ENCODE measurements at regions not wholly inside any gene's neighbourhood (a gene's known extent, or its start where the extent isn't known, plus 50 kb on each side); places are given as distances from the start of the nearest gene placed in this dataset.

- peaks cover 0 to 70% (median 0%) of the 10 kb centered on the region in 7 donors for H3K27me3 ChIP-seq (replicated peaks in 1 of 7)
These were observed 863.3 kb downstream of the TBC1D22A start for GRCh38 chr22:47625531-47626427.

DNA sequence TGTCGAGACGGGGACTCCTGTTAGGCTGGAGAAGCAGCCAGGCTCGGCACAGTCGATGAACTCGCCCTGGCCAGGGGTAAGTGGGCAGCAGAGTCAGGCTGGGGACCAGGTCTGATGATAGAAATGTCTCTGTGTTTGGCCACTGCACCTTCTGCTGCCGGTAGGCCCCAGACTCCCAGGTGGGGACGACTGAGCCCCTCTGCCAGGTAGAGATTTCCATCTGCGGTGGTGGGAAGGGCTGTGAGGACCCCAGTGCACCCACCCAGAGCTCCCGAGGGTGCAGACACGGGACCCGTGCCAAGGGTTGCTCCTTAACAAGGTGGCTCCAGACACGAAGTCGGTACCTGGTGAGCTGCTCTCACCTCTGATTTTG, 862.5 kb downstream of the TBC1D22A start:
- intact Hi-C loops (cut with DNase I; ENCODE audit: low total_unique reads) = no loop called here
- H3K4me1 ChIP-seq = no peaks in the 10 kb centered on the region
- WGBS, 5 donors = 77 to 89% (median 79%) methylated on average over 10 to 13 of the region's 13 CpGs
- DNase-seq = no peak
- TF ChIP-seq POLR2AphosphoS5 (IDR thresholded peaks at IDR 0.05) (no peak), POLR2A (IDR thresholded peaks at IDR 0.05) (no peak)
- no peaks in the 10 kb centered on the region for H3K9me3 ChIP-seq
- no peaks in the 10 kb centered on the region for H3K36me3 ChIP-seq
- no peak overlapping the region for H3K27ac ChIP-seq
- peaks cover 0 to 74% (median 0%) of the 10 kb centered on the region in 7 donors for H3K27me3 ChIP-seq (replicated peaks in 1 of 7)
- H3K4me3 ChIP-seq = no peak overlapping the region

More at GRCh38 chr22:47625531-47626427, 863.3 kb downstream of the TBC1D22A start:
- H3K9me3 ChIP-seq = no peaks in the 10 kb centered on the region
- no peaks in the 10 kb centered on the region for H3K4me1 ChIP-seq
- TF ChIP-seq POLR2A (IDR thresholded peaks at IDR 0.05) (no peak), CTCF (IDR thresholded peaks at IDR 0.05 in 8 of 11, conservative IDR thresholded peaks at IDR 0.05 in 3 of 11) (no peak), POLR2AphosphoS5 (IDR thresholded peaks at IDR 0.05) (no peak)
- intact Hi-C loops (cut with DNase I; ENCODE audit: low total_unique reads) = no loop called here
- 78 to 87% (median 83%) methylated on average over 29 to 30 of the region's 30 CpGs for WGBS, 5 donors
- H3K4me3 ChIP-seq = no peak overlapping the region
- no peak for DNase-seq
- H3K27ac ChIP-seq = no peak overlapping the region
- H3K36me3 ChIP-seq = no peaks in the 10 kb centered on the region

- DNase-seq = no peak
- Histone ChIP-seq H3K27me3 (replicated peaks in 1 of 7) (peaks cover 0 to 72% (median 0%) of the 10 kb centered on the region in 7 donors), H3K36me3 (no peaks in the 10 kb centered on the region), H3K4me1 (no peaks in the 10 kb centered on the region), H3K27ac (no peak overlapping the region), H3K9me3 (no peaks in the 10 kb centered on the region), H3K4me3 (no peak overlapping the region)
- TF ChIP-seq POLR2A (IDR thresholded peaks at IDR 0.05) (no peak), POLR2AphosphoS5 (IDR thresholded peaks at IDR 0.05) (no peak), CTCF (IDR thresholded peaks at IDR 0.05 in 8 of 11, conservative IDR thresholded peaks at IDR 0.05 in 3 of 11) (no peak)
- WGBS, 5 donors = 83 to 91% (median 86%) methylated on average over 15 to 22 of the region's 22 CpGs
- intact Hi-C loops (cut with DNase I; ENCODE audit: low total_unique reads) = no loop called here
These were observed 862.0 kb downstream of the TBC1D22A start for GRCh38 chr22:47624252-47625012.

DNA sequence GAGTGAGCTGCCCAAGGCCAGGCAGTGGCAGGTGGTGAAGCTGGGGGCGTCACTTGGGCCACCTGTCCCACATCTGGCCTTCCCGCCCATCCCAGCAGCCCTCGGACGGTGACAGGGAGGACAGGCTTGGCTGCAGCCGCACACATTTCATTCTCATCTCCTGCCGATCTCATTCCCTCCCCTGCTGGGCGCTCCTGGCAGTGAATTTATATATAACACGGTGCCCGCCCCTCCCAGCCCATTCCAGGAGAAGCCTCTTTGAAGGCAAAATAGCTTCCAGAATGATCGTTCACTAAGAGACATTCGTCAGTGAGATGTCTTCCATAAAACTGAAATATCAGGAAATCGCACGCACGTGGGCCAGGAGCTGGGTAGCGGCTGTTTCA, 861.3 kb downstream of the TBC1D22A start:
- WGBS, 5 donors = 78 to 86% (median 80%) methylated on average over 15 of the region's 15 CpGs
- DNase-seq = no peak
- no peaks in the 10 kb centered on the region for H3K36me3 ChIP-seq
- H3K27me3 ChIP-seq (replicated peaks in 1 of 7) = peaks cover 0 to 66% (median 0%) of the 10 kb centered on the region in 7 donors
- no peak for TF ChIP-seq CTCF (IDR thresholded peaks at IDR 0.05 in 8 of 11, conservative IDR thresholded peaks at IDR 0.05 in 3 of 11)
- no peak for TF ChIP-seq POLR2AphosphoS5 (IDR thresholded peaks at IDR 0.05)
- TF ChIP-seq POLR2A (IDR thresholded peaks at IDR 0.05) = no peak
- no peak overlapping the region for H3K4me3 ChIP-seq
- H3K4me1 ChIP-seq = no peaks in the 10 kb centered on the region
- intact Hi-C loops (cut with DNase I; ENCODE audit: low total_unique reads) = no loop called here
- H3K9me3 ChIP-seq = no peaks in the 10 kb centered on the region
- no peak overlapping the region for H3K27ac ChIP-seq

Data from spleen (tissue), 11 donors.